Spleen (tissue), 11 donors: ENCODE measurements at regions not wholly inside any gene's neighbourhood (a gene's known extent, or its start where the extent isn't known, plus 50 kb on each side); places are given as distances from the start of the nearest gene placed in this dataset.

Experiments used
- DNase-seq: peaks from one replicate; pipeline ENCODE4 v3.0.0-alpha.2; 2020
- H3K27ac ChIP-seq, 8 donors: fragments of 200-600 bp; sonication (generic) in 7 of 8; 1 replicate in 4 of 8; 2 replicates in 4 of 8; pipeline versions ENCODE4 v1.5.0 to v1.8.0; 2016 to 2021; ENCODE audit warnings: inconsistent platforms in 4 of 8, mild to moderate bottlenecking in 4 of 8, moderate library complexity in 1 of 8
- H3K27me3 ChIP-seq, 7 donors: fragments of 200-600 bp; sonication (generic) in 6 of 7; replicated peaks in 1 of 7; 1 replicate in 4 of 7; 2 replicates in 3 of 7; pipeline versions ENCODE4 v1.5.0 to v1.8.0; 2016 to 2021; ENCODE audit warnings: inconsistent platforms in 3 of 7, mild to moderate bottlenecking in 1 of 7
- H3K36me3 ChIP-seq, 6 donors: fragments of 200-600 bp; sonication (generic) in 5 of 6; 1 replicate in 4 of 6; 2 replicates in 2 of 6; pipeline versions ENCODE4 v1.5.0 to v1.8.0; 2016 to 2021; ENCODE audit warnings: inconsistent platforms in 2 of 6
- H3K4me1 ChIP-seq, 6 donors: fragments of 200-600 bp; sonication (generic) in 5 of 6; 1 replicate in 3 of 6; 2 replicates in 3 of 6; pipeline versions ENCODE4 v1.5.0 to v1.8.0; 2016 to 2021; ENCODE audit warnings: inconsistent platforms in 3 of 6
- H3K4me3 ChIP-seq, 8 donors: fragments of 200-600 bp; sonication (generic) in 7 of 8; 1 replicate in 4 of 8; 2 replicates in 4 of 8; pipeline versions ENCODE4 v1.5.0 to v1.8.0; 2016 to 2021; ENCODE audit warnings: inconsistent platforms in 4 of 8, mild to moderate bottlenecking in 4 of 8, moderate library complexity in 2 of 8
- H3K9me3 ChIP-seq, 8 donors: fragments of 200-600 bp; sonication (generic) in 7 of 8; 1 replicate in 4 of 8; 2 replicates in 4 of 8; pipeline versions ENCODE4 v1.5.0 to v1.8.0; 2016 to 2021; ENCODE audit warnings: inconsistent platforms in 4 of 8
- POLR2A ChIP-seq, 3 donors: fragments of 450-650 bp; IDR thresholded peaks; one replicate each; pipeline ENCODE4 v1.5.1; 2017; ENCODE audit warnings: antibody characterized with exemption in 3 of 3, mild to moderate bottlenecking in 1 of 3
- POLR2AphosphoS5 ChIP-seq, 3 donors: sonication (generic); formaldehyde crosslinking; IDR thresholded peaks; one replicate each; pipeline ENCODE4 v1.5.1; 2017; ENCODE audit warnings: antibody characterized with exemption in 3 of 3
- WGBS, 5 donors: extraction: QIAGEN DNeasy Blood & Tissue Kit in 3 of 5; methylation state at CpG; one replicate each; pipeline versions ENCODE4 v1.1.5 to v1.1.7; 2013 to 2018; 5-methylcytosine and 5-hydroxymethylcytosine counted together
- intact Hi-C: fragments of 100-400 bp; cut with DNase I; formaldehyde crosslinking; loops from one replicate; pipeline ENCODE4 v1.15.0; 2023; ENCODE audit warnings: low total_unique reads
- TF ChIP-seq, protein P1 (sequence below), 11 experiments: fragments of 200-600 bp in 7 of 11; fragments of 450-650 bp in 4 of 11; sonication (generic) in 4 of 11; IDR thresholded peaks in 8 of 11; conservative IDR thresholded peaks in 3 of 11; 1 replicate in 7 of 11; 2 replicates in 4 of 11; pipeline versions ENCODE4 v1.4.0 to v1.8.0; 2016 to 2021; ENCODE audit warnings: antibody characterized with exemption in 11 of 11, inconsistent platforms in 4 of 11, mild to moderate bottlenecking in 1 of 11
- donor health status: healthy with polysubstance abuse.
- donor health status: DM: no; HTN: no; CAD: no; lungs with moderate emphysema.
- donor health status: DM: no; HTN: no; CAD: no.
- donor health status: Bipolar disorder and iron deficiency.
- donor health status: healthy.
- donor health status: DM: no; HTN: no; CAD: no.
- donor health status: DM: yes; HTN: yes; CAD: no.

DNA sequence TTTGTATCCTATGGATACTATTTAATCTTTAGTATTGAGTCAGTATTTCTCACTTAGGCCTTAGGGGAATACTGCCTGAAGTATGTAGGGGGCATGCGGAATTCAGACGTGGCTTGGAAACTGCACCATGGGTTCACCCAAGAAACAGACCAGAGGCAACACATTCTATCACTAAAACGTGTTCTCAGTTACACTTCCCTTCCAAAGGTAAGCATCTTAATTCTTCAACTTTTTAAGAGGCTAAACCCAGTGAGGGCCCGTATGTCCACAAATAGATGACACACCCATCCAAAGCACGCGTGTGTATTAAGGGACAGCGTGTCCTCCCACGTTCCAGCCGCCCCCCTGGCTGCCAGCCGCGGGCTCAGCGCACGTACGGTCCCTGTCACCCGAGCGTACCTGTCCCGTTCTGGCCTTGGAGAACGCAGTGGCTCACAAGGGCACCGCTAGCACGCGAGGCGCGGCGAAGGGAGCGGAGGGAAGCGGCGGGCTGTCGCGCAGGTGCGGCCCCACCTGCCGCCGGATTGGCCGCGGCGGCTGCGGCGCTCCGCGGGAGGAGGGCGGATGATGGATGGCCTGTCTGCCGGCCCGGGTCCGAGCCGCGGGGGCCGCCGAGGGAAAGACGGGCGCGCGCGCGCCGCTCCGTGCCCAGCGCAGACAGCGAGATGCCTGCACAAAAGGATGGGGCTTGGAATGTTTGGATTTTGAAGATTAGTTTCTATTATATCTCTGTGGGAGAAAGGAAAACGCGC, 1003.9 kb upstream of the NR2F2 start:
- peaks cover 0 to 37% (median 7%) of the 10 kb centered on the region in 6 donors for H3K4me1 ChIP-seq
- intact Hi-C loops: no loop called here
- H3K36me3 ChIP-seq: no peaks in the 10 kb centered on the region
- peak; percentile 77 for DNase-seq
- peak overlapping the region; percentile 83 to 97 (median 93) for H3K27ac ChIP-seq
- H3K4me3 ChIP-seq: peak overlapping the region; percentile 3 to 68 (median 34)
- TF ChIP-seq POLR2AphosphoS5 (IDR thresholded peaks at IDR 0.05): peak; percentile 52 to 81 (median 79)
- TF ChIP-seq, protein P1, sequence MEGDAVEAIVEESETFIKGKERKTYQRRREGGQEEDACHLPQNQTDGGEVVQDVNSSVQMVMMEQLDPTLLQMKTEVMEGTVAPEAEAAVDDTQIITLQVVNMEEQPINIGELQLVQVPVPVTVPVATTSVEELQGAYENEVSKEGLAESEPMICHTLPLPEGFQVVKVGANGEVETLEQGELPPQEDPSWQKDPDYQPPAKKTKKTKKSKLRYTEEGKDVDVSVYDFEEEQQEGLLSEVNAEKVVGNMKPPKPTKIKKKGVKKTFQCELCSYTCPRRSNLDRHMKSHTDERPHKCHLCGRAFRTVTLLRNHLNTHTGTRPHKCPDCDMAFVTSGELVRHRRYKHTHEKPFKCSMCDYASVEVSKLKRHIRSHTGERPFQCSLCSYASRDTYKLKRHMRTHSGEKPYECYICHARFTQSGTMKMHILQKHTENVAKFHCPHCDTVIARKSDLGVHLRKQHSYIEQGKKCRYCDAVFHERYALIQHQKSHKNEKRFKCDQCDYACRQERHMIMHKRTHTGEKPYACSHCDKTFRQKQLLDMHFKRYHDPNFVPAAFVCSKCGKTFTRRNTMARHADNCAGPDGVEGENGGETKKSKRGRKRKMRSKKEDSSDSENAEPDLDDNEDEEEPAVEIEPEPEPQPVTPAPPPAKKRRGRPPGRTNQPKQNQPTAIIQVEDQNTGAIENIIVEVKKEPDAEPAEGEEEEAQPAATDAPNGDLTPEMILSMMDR (IDR thresholded peaks at IDR 0.05 in 8 of 11, conservative IDR thresholded peaks at IDR 0.05 in 3 of 11): no peak
- no peaks in the 10 kb centered on the region for H3K9me3 ChIP-seq
- WGBS, 5 donors: 9 to 25% (median 14%) methylated on average over 25 to 59 of the region's 59 CpGs
- peaks cover 0 to 33% (median 5%) of the 10 kb centered on the region in 7 donors for H3K27me3 ChIP-seq

DNA sequence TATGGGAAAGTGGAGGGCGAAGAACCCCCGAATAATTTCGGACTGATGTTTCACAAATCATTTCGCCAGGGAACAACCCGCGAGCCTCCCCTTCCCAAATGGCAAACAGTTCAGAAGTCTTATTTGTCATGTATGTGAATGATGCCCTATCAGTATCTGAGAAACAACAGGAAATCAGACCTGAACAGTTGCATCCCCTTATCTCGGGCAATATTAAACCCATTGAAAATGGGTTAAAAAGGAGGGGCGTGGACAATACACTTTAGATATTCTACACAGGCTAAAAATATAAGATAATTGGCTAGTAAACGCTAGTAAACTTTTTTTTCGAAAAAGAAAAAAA, 1003.3 kb upstream of the NR2F2 start:
- TF ChIP-seq POLR2A (IDR thresholded peaks at IDR 0.05) (no peak), POLR2AphosphoS5 (IDR thresholded peaks at IDR 0.05) (no peak)
- TF ChIP-seq, protein P1 (IDR thresholded peaks at IDR 0.05 in 8 of 11, conservative IDR thresholded peaks at IDR 0.05 in 3 of 11): no peak
- intact Hi-C loops: no loop called here
- no peak for DNase-seq
- H3K36me3 ChIP-seq: no peaks in the 10 kb centered on the region
- H3K4me3 ChIP-seq: peak overlapping the region; percentile 3 to 68 (median 34)
- 25 to 33% (median 27%) methylated on average over 10 of the region's 10 CpGs for WGBS, 5 donors
- H3K27ac ChIP-seq: peak overlapping the region; percentile 83 to 97 (median 93)
- no peaks in the 10 kb centered on the region for H3K9me3 ChIP-seq
- H3K4me1 ChIP-seq: peaks cover 0 to 37% (median 7%) of the 10 kb centered on the region in 6 donors
- H3K27me3 ChIP-seq: peaks cover 0 to 33% (median 5%) of the 10 kb centered on the region in 7 donors

DNA sequence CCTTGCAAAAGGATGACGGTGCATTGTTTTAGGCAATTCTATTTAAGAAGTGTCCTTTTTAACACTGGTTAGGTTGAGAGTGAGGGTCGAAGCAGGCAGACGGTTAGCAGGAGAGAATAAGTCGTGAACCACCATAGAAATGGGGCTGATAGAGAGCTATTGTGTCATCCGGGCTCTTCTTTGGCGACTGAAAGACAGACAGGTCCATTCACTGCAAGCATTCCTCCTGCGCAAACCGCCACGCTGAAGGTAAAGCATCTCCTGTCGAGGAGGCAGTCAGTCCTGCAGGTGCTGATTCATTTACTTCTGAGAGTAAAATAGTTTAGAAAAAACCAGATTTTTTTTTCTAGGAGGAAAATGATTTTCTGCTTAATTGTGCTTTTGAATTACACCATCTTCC, 1002.8 kb upstream of the NR2F2 start:
- intact Hi-C loops: no loop called here

DNA sequence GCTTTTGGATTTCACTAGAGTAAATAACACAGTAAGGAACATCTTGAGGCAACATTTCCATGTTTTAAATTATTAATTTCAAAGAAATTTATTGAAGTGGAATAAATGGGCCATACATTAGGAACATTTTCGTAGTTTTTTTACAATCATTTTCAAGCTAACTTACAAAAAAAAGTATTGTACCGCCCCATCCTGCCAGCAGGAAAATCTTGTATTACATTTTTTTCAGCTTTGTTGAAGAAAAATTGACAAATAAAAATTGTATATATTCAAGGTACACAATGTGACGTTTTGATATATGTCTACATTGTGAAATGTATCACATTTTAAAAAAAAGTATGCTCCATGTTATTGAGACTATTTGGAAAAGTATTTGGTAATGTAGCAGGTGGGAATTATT, 1001.9 kb upstream of the NR2F2 start:
- no peaks in the 10 kb centered on the region for H3K9me3 ChIP-seq
- H3K36me3 ChIP-seq: no peaks in the 10 kb centered on the region
- TF ChIP-seq, protein P1 (IDR thresholded peaks at IDR 0.05 in 8 of 11, conservative IDR thresholded peaks at IDR 0.05 in 3 of 11): no peak
- no peak for DNase-seq
- peak overlapping the region; percentile 83 to 97 (median 93) for H3K27ac ChIP-seq
- intact Hi-C loops: no loop called here
- peaks cover 0 to 33% (median 5%) of the 10 kb centered on the region in 7 donors for H3K27me3 ChIP-seq
- 57 to 71% (median 65%) methylated on average over 3 of the region's 3 CpGs for WGBS, 5 donors
- H3K4me1 ChIP-seq: peaks cover 0 to 32% (median 4%) of the 10 kb centered on the region in 6 donors
- H3K4me3 ChIP-seq: peak overlapping the region in 3 of 8 donors; percentile 11 to 68 (median 45)

More for the DNA sequence above, 1002.8 kb upstream of the NR2F2 start:
- peak overlapping the region in 6 of 8 donors; percentile 4 to 68 (median 13) for H3K4me3 ChIP-seq
- TF ChIP-seq POLR2AphosphoS5 (IDR thresholded peaks at IDR 0.05) (peak in 1 of 3 donors; percentile 17), POLR2A (IDR thresholded peaks at IDR 0.05) (no peak)
- peaks cover 0 to 33% (median 5%) of the 10 kb centered on the region in 7 donors for H3K27me3 ChIP-seq
- H3K9me3 ChIP-seq: no peaks in the 10 kb centered on the region
- no peaks in the 10 kb centered on the region for H3K36me3 ChIP-seq
- no peak for DNase-seq
- WGBS, 5 donors: 27 to 35% (median 33%) methylated on average over 10 of the region's 10 CpGs
- H3K27ac ChIP-seq: peak overlapping the region; percentile 83 to 97 (median 93)
- peaks cover 0 to 37% (median 7%) of the 10 kb centered on the region in 6 donors for H3K4me1 ChIP-seq
